ENCODE measurements at regions not wholly inside any gene's neighbourhood (a gene's known extent, or its start where the extent isn't known, plus 50 kb on each side); places are given as distances from the start of the nearest gene placed in this dataset.

GRCh38 chr11:119919656-119920055 is 190.7 kb upstream of the NECTIN1 start:
- H3K9me3 ChIP-seq (ENCODE audit: low read depth): no peaks in the 10 kb centered on the region
- DNase-seq (ENCODE audit: low spot score): no peak
- no peak overlapping the region for H3K4me3 ChIP-seq
- H4K20me1 ChIP-seq (ENCODE audit: insufficient read depth, poor library complexity, severe bottlenecking): no peaks in the 10 kb centered on the region
- no peaks in the 10 kb centered on the region for H3K36me3 ChIP-seq (replicated peaks; ENCODE audit: insufficient read depth, low read depth)
- H3K4me1 ChIP-seq (ENCODE audit: insufficient read depth): no peaks in the 10 kb centered on the region
- 78% methylated on average over 6 of the region's 6 CpGs for WGBS (ENCODE audit: low lambda C conversion rate, missing lambda C conversion rate)
- no peaks in the 10 kb centered on the region for H3K9me2 ChIP-seq (replicated peaks; ENCODE audit: insufficient read depth)
- H3K27me3 ChIP-seq: peaks cover 5% of the 10 kb centered on the region
- no peak overlapping the region for H2AFZ ChIP-seq
- H3K4me2 ChIP-seq: no peak overlapping the region
- H3K79me2 ChIP-seq: no peaks in the 10 kb centered on the region
- no peak overlapping the region for H3K27ac ChIP-seq
- TF ChIP-seq EZH2 (IDR thresholded peaks at IDR 0.05; ENCODE audit: borderline replicate concordance) (no peak), EZH2phosphoT487 (IDR thresholded peaks at IDR 0.05; ENCODE audit: low read depth, severe bottlenecking, unreplicated experiment) (no peak), CTCF (IDR thresholded peaks at IDR 0.05; ENCODE audit: poor library complexity) (no peak)

GRCh38 chr11:119918347-119918746 is 189.3 kb upstream of the NECTIN1 start:
- no peak for DNase-seq (ENCODE audit: low spot score)
- Histone ChIP-seq H3K27me3 (peaks cover 5% of the 10 kb centered on the region), H3K9me3 (ENCODE audit: low read depth) (no peaks in the 10 kb centered on the region), H3K9me2 (replicated peaks; ENCODE audit: insufficient read depth) (no peaks in the 10 kb centered on the region), H3K4me3 (no peak overlapping the region), H3K79me2 (no peaks in the 10 kb centered on the region), H3K4me1 (ENCODE audit: insufficient read depth) (no peaks in the 10 kb centered on the region), H4K20me1 (ENCODE audit: insufficient read depth, poor library complexity, severe bottlenecking) (no peaks in the 10 kb centered on the region), H3K36me3 (replicated peaks; ENCODE audit: insufficient read depth, low read depth) (no peaks in the 10 kb centered on the region), H3K4me2 (no peak overlapping the region), H2AFZ (no peak overlapping the region), H3K27ac (no peak overlapping the region)
- TF ChIP-seq CTCF (IDR thresholded peaks at IDR 0.05; ENCODE audit: poor library complexity): no peak
- TF ChIP-seq EZH2 (IDR thresholded peaks at IDR 0.05; ENCODE audit: borderline replicate concordance): no peak
- no peak for TF ChIP-seq EZH2phosphoT487 (IDR thresholded peaks at IDR 0.05; ENCODE audit: low read depth, severe bottlenecking, unreplicated experiment)
- 58% methylated on average over 6 of the region's 6 CpGs for WGBS (ENCODE audit: low lambda C conversion rate, missing lambda C conversion rate)

- H2AFZ ChIP-seq: no peak overlapping the region
- no peak overlapping the region for H3K4me3 ChIP-seq
- no peak for DNase-seq (ENCODE audit: low spot score)
- H4K20me1 ChIP-seq (ENCODE audit: insufficient read depth, poor library complexity, severe bottlenecking): no peaks in the 10 kb centered on the region
- peaks cover 5% of the 10 kb centered on the region for H3K27me3 ChIP-seq
- no peaks in the 10 kb centered on the region for H3K36me3 ChIP-seq (replicated peaks; ENCODE audit: insufficient read depth, low read depth)
- H3K9me2 ChIP-seq (replicated peaks; ENCODE audit: insufficient read depth): no peaks in the 10 kb centered on the region
- H3K27ac ChIP-seq: no peak overlapping the region
- H3K9me3 ChIP-seq (ENCODE audit: low read depth): no peaks in the 10 kb centered on the region
- no peaks in the 10 kb centered on the region for H3K4me1 ChIP-seq (ENCODE audit: insufficient read depth)
- TF ChIP-seq EZH2phosphoT487 (IDR thresholded peaks at IDR 0.05; ENCODE audit: low read depth, severe bottlenecking, unreplicated experiment) (no peak), EZH2 (IDR thresholded peaks at IDR 0.05; ENCODE audit: borderline replicate concordance) (no peak), CTCF (IDR thresholded peaks at IDR 0.05; ENCODE audit: poor library complexity) (no peak)
- H3K79me2 ChIP-seq: no peaks in the 10 kb centered on the region
- 79% methylated on average over 2 of the region's 2 CpGs for WGBS (ENCODE audit: low lambda C conversion rate, missing lambda C conversion rate)
- H3K4me2 ChIP-seq: no peak overlapping the region
These were observed 187.6 kb upstream of the NECTIN1 start for GRCh38 chr11:119916568-119916967.

- TF ChIP-seq CTCF (IDR thresholded peaks at IDR 0.05; ENCODE audit: poor library complexity): no peak
- no peak for TF ChIP-seq EZH2 (IDR thresholded peaks at IDR 0.05; ENCODE audit: borderline replicate concordance)
- no peak for TF ChIP-seq EZH2phosphoT487 (IDR thresholded peaks at IDR 0.05; ENCODE audit: low read depth, severe bottlenecking, unreplicated experiment)
- Histone ChIP-seq H3K79me2 (no peaks in the 10 kb centered on the region), H3K27ac (no peak overlapping the region), H3K9me2 (replicated peaks; ENCODE audit: insufficient read depth) (no peaks in the 10 kb centered on the region), H3K4me1 (ENCODE audit: insufficient read depth) (peaks cover 17% of the 10 kb centered on the region), H3K4me3 (no peak overlapping the region), H3K27me3 (no peaks in the 10 kb centered on the region), H3K36me3 (replicated peaks; ENCODE audit: insufficient read depth, low read depth) (no peaks in the 10 kb centered on the region), H4K20me1 (ENCODE audit: insufficient read depth, poor library complexity, severe bottlenecking) (no peaks in the 10 kb centered on the region), H3K9me3 (ENCODE audit: low read depth) (no peaks in the 10 kb centered on the region), H2AFZ (no peak overlapping the region), H3K4me2 (no peak overlapping the region)
- WGBS (ENCODE audit: low lambda C conversion rate, missing lambda C conversion rate): 89% methylated on average over 6 of the region's 6 CpGs
- DNase-seq (ENCODE audit: low spot score): no peak
These were observed 183.2 kb upstream of the NECTIN1 start for GRCh38 chr11:119912229-119912628.

All from hepatocyte (in vitro differentiated cells).